Vagina (tissue), 2 donors: ENCODE measurements at regions not wholly inside any gene's neighbourhood (a gene's known extent, or its start where the extent isn't known, plus 50 kb on each side); places are given as distances from the start of the nearest gene placed in this dataset.

Experiments used
- CTCF ChIP-seq, 3 experiments: fragments of 450-650 bp in 2 of 3; fragments of 200-600 bp in 1 of 3; sonication (generic) in 1 of 3; IDR thresholded peaks; one replicate each; pipeline ENCODE4 v1.5.1; 2017 to 2019; ENCODE audit warnings: antibody characterized with exemption in 3 of 3, mild to moderate bottlenecking in 2 of 3, moderate library complexity in 2 of 3
- POLR2A ChIP-seq, 2 donors: fragments of 450-650 bp; IDR thresholded peaks; one replicate each; pipeline ENCODE4 v1.6.1; 2017; ENCODE audit warnings: antibody characterized with exemption in 2 of 2, mild to moderate bottlenecking in 2 of 2, moderate library complexity in 2 of 2

GRCh38 chr5:68725905-68726683 is 367.7 kb upstream of the SLC30A5 start:
- TF ChIP-seq CTCF (IDR thresholded peaks at IDR 0.05) (no peak), POLR2A (IDR thresholded peaks at IDR 0.05) (no peak)
